Transverse colon (tissue), 4 donors: ENCODE measurements at regions not wholly inside any gene's neighbourhood (a gene's known extent, or its start where the extent isn't known, plus 50 kb on each side); places are given as distances from the start of the nearest gene placed in this dataset.

Source experiments
- CTCF ChIP-seq, 5 experiments: fragments of 200-600 bp in 3 of 5; fragments of 450-650 bp in 2 of 5; sonication (generic) in 3 of 5; IDR thresholded peaks; 1 replicate in 2 of 5; 2 replicates in 3 of 5; pipeline ENCODE4 v1.5.1; 2016 to 2017; ENCODE audit warnings: antibody characterized with exemption in 5 of 5, inconsistent platforms in 3 of 5, mild to moderate bottlenecking in 2 of 5, moderate library complexity in 1 of 5
- POLR2A ChIP-seq: fragments of 450-650 bp; IDR thresholded peaks from one replicate; pipeline ENCODE4 v1.6.1; 2016; ENCODE audit warnings: antibody characterized with exemption, mild to moderate bottlenecking, moderate library complexity
- POLR2AphosphoS5 ChIP-seq, 3 donors: sonication (generic); formaldehyde crosslinking; IDR thresholded peaks; one replicate each; pipeline ENCODE4 v1.6.1; 2016; ENCODE audit warnings: antibody characterized with exemption in 3 of 3

GRCh38 chr5:111596705-111597104 lies 84.4 kb upstream of the STARD4 start:
- no peak for TF ChIP-seq CTCF (IDR thresholded peaks at IDR 0.05)
- no peak for TF ChIP-seq POLR2AphosphoS5 (IDR thresholded peaks at IDR 0.05)
- TF ChIP-seq POLR2A, result no peak
